ENCODE measurements at regions not wholly inside any gene's neighbourhood (a gene's known extent, or its start where the extent isn't known, plus 50 kb on each side); places are given as distances from the start of the nearest gene placed in this dataset.

- H3K4me1 ChIP-seq, result peaks cover 8% of the 10 kb centered on the region
- H3K4me3 ChIP-seq, result no peak overlapping the region
- peaks cover 7% of the 10 kb centered on the region; the same call in 1 of the 2 replicates for H3K9me3 ChIP-seq
- no peaks in the 10 kb centered on the region for H3K36me3 ChIP-seq (replicated peaks)
- DNase-seq (ENCODE audit: low spot score in 2 of 2), result no peak
- in situ Hi-C loops (cut with MboI; ENCODE audit: low sequenced_read_pairs), result no loop called here
- no peaks in the 10 kb centered on the region for H3K27me3 ChIP-seq (ENCODE audit: low read depth)
Measured at GRCh38 chr3:191781044-191781443, 320.1 kb downstream of the PYDC2 start.

GRCh38 chr3:191783024-191783423, 322.1 kb downstream of the PYDC2 start:
- no peak for DNase-seq (ENCODE audit: low spot score in 2 of 2)

GRCh38 chr3:191790934-191791333, 330.0 kb downstream of the PYDC2 start:
- no peak overlapping the region for H3K4me3 ChIP-seq

More at GRCh38 chr3:191783024-191783423, 322.1 kb downstream of the PYDC2 start:
- no peaks in the 10 kb centered on the region for H3K36me3 ChIP-seq (replicated peaks)
- H3K4me1 ChIP-seq, result peaks cover 8% of the 10 kb centered on the region
- 0 out of 2 replicates have a peak, but pooled peaks cover 3% of the 10 kb centered on the region for H3K9me3 ChIP-seq
- in situ Hi-C loops (cut with MboI; ENCODE audit: low sequenced_read_pairs), result no loop called here
- no peaks in the 10 kb centered on the region for H3K27me3 ChIP-seq (ENCODE audit: low read depth)
- no peak overlapping the region for H3K4me3 ChIP-seq

GRCh38 chr3:191792580-191792979, 331.6 kb downstream of the PYDC2 start:
- Histone ChIP-seq H3K9me3 (no peaks in the 10 kb centered on the region), H3K36me3 (replicated peaks) (no peaks in the 10 kb centered on the region), H3K27me3 (ENCODE audit: low read depth) (no peaks in the 10 kb centered on the region), H3K4me1 (no peaks in the 10 kb centered on the region), H3K4me3 (no peak overlapping the region)
- in situ Hi-C loops (cut with MboI; ENCODE audit: low sequenced_read_pairs), result no loop called here
- no peak for DNase-seq (ENCODE audit: low spot score in 2 of 2)

More at GRCh38 chr3:191790934-191791333, 330.0 kb downstream of the PYDC2 start:
- Histone ChIP-seq H3K36me3 (replicated peaks) (no peaks in the 10 kb centered on the region), H3K4me1 (no peaks in the 10 kb centered on the region), H3K27me3 (ENCODE audit: low read depth) (no peaks in the 10 kb centered on the region), H3K9me3 (no peaks in the 10 kb centered on the region)
- DNase-seq (ENCODE audit: low spot score in 2 of 2), result no peak
- in situ Hi-C loops (cut with MboI; ENCODE audit: low sequenced_read_pairs), result no loop called here

GRCh38 chr3:191795196-191795595, 334.2 kb downstream of the PYDC2 start:
- no peak for DNase-seq (ENCODE audit: low spot score in 2 of 2)
- Histone ChIP-seq H3K36me3 (replicated peaks) (no peaks in the 10 kb centered on the region), H3K9me3 (no peaks in the 10 kb centered on the region), H3K4me1 (no peaks in the 10 kb centered on the region), H3K4me3 (no peak overlapping the region), H3K27me3 (ENCODE audit: low read depth) (no peaks in the 10 kb centered on the region)
- in situ Hi-C loops (cut with MboI; ENCODE audit: low sequenced_read_pairs), result no loop called here

GRCh38 chr3:191797271-191797670, 336.3 kb downstream of the PYDC2 start:
- no peaks in the 10 kb centered on the region for H3K4me1 ChIP-seq
- H3K27me3 ChIP-seq (ENCODE audit: low read depth), result no peaks in the 10 kb centered on the region
- no peaks in the 10 kb centered on the region; the same call in 1 of the 2 replicates for H3K9me3 ChIP-seq
- H3K36me3 ChIP-seq (replicated peaks), result no peaks in the 10 kb centered on the region
- H3K4me3 ChIP-seq, result no peak overlapping the region
- DNase-seq (ENCODE audit: low spot score in 2 of 2), result no peak
- in situ Hi-C loops (cut with MboI; ENCODE audit: low sequenced_read_pairs), result no loop called here

GRCh38 chr3:191802671-191803070, 341.7 kb downstream of the PYDC2 start:
- Histone ChIP-seq H3K27me3 (ENCODE audit: low read depth) (no peaks in the 10 kb centered on the region), H3K4me3 (no peak overlapping the region), H3K36me3 (replicated peaks) (no peaks in the 10 kb centered on the region), H3K9me3 (no peaks in the 10 kb centered on the region; the same call in 1 of the 2 replicates), H3K4me1 (no peaks in the 10 kb centered on the region)
- no peak for DNase-seq (ENCODE audit: low spot score in 2 of 2)
- in situ Hi-C loops (cut with MboI; ENCODE audit: low sequenced_read_pairs), result loop anchor here (10.0 kb wide), 1 partner anchor 388 kb away; no protein-coding TSS in a partner anchor

GRCh38 chr3:191804935-191805334, 344.0 kb downstream of the PYDC2 start:
- no peaks in the 10 kb centered on the region for H3K36me3 ChIP-seq (replicated peaks)
- no peak overlapping the region for H3K4me3 ChIP-seq
- no peak for DNase-seq (ENCODE audit: low spot score in 2 of 2)
- in situ Hi-C loops (cut with MboI; ENCODE audit: low sequenced_read_pairs), result loop anchor here (10.0 kb wide), 1 partner anchor 390 kb away; no protein-coding TSS in a partner anchor
- H3K4me1 ChIP-seq, result no peaks in the 10 kb centered on the region
- no peaks in the 10 kb centered on the region for H3K27me3 ChIP-seq (ENCODE audit: low read depth)
- no peaks in the 10 kb centered on the region; the same call in 1 of the 2 replicates for H3K9me3 ChIP-seq

GRCh38 chr3:191808073-191808472, 347.1 kb downstream of the PYDC2 start:
- Histone ChIP-seq H3K4me1 (no peaks in the 10 kb centered on the region), H3K36me3 (replicated peaks) (no peaks in the 10 kb centered on the region), H3K27me3 (ENCODE audit: low read depth) (no peaks in the 10 kb centered on the region), H3K9me3 (no peaks in the 10 kb centered on the region; the same call in 1 of the 2 replicates), H3K4me3 (no peak overlapping the region)
- in situ Hi-C loops (cut with MboI; ENCODE audit: low sequenced_read_pairs), result loop anchor here (10.0 kb wide), 1 partner anchor 393 kb away; no protein-coding TSS in a partner anchor
- DNase-seq (ENCODE audit: low spot score in 2 of 2), result no peak

GRCh38 chr3:191809326-191809949, 348.5 kb downstream of the PYDC2 start:
- no peak overlapping the region for H3K4me3 ChIP-seq
- in situ Hi-C loops (cut with MboI; ENCODE audit: low sequenced_read_pairs), result loop anchor here (10.0 kb wide), 1 partner anchor 395 kb away; no protein-coding TSS in a partner anchor
- peak; percentile 11 to 34 for DNase-seq (ENCODE audit: low spot score in 2 of 2)

GRCh38 chr3:191813245-191813644, 352.3 kb downstream of the PYDC2 start:
- no peaks in the 10 kb centered on the region for H3K36me3 ChIP-seq (replicated peaks)
- H3K4me3 ChIP-seq, result no peak overlapping the region
- no peaks in the 10 kb centered on the region for H3K4me1 ChIP-seq
- H3K27me3 ChIP-seq (ENCODE audit: low read depth), result no peaks in the 10 kb centered on the region
- no peak for DNase-seq (ENCODE audit: low spot score in 2 of 2)
- in situ Hi-C loops (cut with MboI; ENCODE audit: low sequenced_read_pairs), result no loop called here
- H3K9me3 ChIP-seq, result no peaks in the 10 kb centered on the region; the same call in 1 of the 2 replicates

More at GRCh38 chr3:191809326-191809949, 348.5 kb downstream of the PYDC2 start:
- Histone ChIP-seq H3K9me3 (no peaks in the 10 kb centered on the region; the same call in 1 of the 2 replicates), H3K4me1 (no peaks in the 10 kb centered on the region), H3K27me3 (ENCODE audit: low read depth) (no peaks in the 10 kb centered on the region), H3K36me3 (replicated peaks) (no peaks in the 10 kb centered on the region)

GRCh38 chr3:191848818-191849217, 387.9 kb downstream of the PYDC2 start:
- no peak for DNase-seq (ENCODE audit: low spot score in 2 of 2)
- Histone ChIP-seq H3K4me3 (no peak overlapping the region), H3K9me3 (no peaks in the 10 kb centered on the region), H3K36me3 (replicated peaks) (no peaks in the 10 kb centered on the region), H3K4me1 (no peaks in the 10 kb centered on the region), H3K27me3 (ENCODE audit: low read depth) (no peaks in the 10 kb centered on the region)
- in situ Hi-C loops (cut with MboI; ENCODE audit: low sequenced_read_pairs), result no loop called here

GRCh38 chr3:191859531-191859930, 398.6 kb downstream of the PYDC2 start:
- DNase-seq (ENCODE audit: low spot score in 2 of 2), result no peak
- no peaks in the 10 kb centered on the region for H3K27me3 ChIP-seq (ENCODE audit: low read depth)
- in situ Hi-C loops (cut with MboI; ENCODE audit: low sequenced_read_pairs), result no loop called here
- H3K4me3 ChIP-seq, result no peak overlapping the region
- no peaks in the 10 kb centered on the region for H3K9me3 ChIP-seq
- H3K36me3 ChIP-seq (replicated peaks), result no peaks in the 10 kb centered on the region
- H3K4me1 ChIP-seq, result no peaks in the 10 kb centered on the region

- Histone ChIP-seq H3K4me1 (no peaks in the 10 kb centered on the region), H3K36me3 (replicated peaks) (no peaks in the 10 kb centered on the region), H3K27me3 (ENCODE audit: low read depth) (no peaks in the 10 kb centered on the region), H3K9me3 (no peaks in the 10 kb centered on the region), H3K4me3 (no peak overlapping the region)
- in situ Hi-C loops (cut with MboI; ENCODE audit: low sequenced_read_pairs), result no loop called here
- DNase-seq (ENCODE audit: low spot score in 2 of 2), result no peak
Measured at GRCh38 chr3:191869738-191870415, 408.9 kb downstream of the PYDC2 start.
